ENCODE measurements at regions not wholly inside any gene's neighbourhood (a gene's known extent, or its start where the extent isn't known, plus 50 kb on each side); places are given as distances from the start of the nearest gene placed in this dataset.

DNA sequence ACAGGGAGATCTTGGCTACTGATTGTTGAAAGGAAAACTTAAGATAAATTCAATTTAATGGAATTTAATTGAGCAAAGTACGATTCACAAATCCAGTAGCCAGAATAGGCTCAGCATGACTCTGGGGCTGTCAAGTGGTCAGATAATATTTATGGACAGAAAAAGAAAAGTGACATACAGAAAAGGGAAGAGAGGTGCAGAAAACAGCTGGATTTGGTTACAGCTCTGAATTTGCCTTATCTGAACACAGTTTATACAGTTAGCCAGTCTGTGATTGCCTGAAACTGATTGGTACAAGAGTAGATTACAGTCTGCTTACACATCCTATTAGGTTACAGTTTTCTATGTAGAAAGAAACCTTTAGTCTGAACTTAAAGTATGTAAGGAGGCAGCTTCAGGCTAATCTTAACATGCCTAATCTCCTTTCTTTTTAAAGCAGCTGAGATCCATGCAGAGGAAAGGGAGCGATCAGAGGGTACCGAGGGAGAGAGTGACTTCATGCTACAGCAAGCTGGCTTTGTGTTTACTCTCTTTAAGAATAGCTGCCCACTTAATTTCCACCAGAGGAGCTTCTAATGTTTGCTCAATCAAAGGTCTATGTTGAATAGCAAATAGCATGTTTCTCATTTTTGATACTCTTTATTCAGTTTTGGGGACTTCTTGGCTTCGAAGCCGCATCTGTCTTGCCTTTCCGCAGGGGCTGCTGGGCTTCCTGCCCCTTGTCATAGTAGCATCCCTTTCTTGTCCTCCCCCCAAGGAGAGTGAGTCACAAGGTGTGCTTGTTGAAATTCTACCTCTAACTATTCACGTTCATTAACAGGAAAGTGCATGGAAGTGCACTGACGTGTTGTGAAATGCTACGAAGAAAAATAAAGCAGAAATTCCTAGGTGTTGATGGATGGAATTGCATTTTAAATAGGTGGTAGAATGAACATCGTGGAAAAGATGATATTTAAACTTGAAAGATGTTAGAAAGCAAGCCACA, 761.2 kb downstream of the TAF11L14 start:
- Histone ChIP-seq H3K23me2 (ENCODE audit: low read depth, low read length) (peaks cover 2% of the 10 kb centered on the region; the same call in 1 of the 2 replicates), H3K79me2 (ENCODE audit: control insufficient read depth in 1 of 2, insufficient read depth in 2 of 2, low read length in 2 of 2) (no peaks in the 10 kb centered on the region), H3K4ac (replicated peaks; ENCODE audit: insufficient read length, low read depth, low read length) (no peak overlapping the region), H3K36me3 (ENCODE audit: control insufficient read depth in 2 of 4, insufficient read depth in 4 of 4, low read length in 3 of 4) (no peaks in the 10 kb centered on the region), H3K14ac (ENCODE audit: insufficient read length) (no peak overlapping the region), H3K9me3 (ENCODE audit: insufficient read depth in 2 of 2, low read depth in 1 of 2, low read length in 1 of 2) (peaks cover 0 to 2% of the 10 kb centered on the region in 2 experiments; a peak in 1 of 4 replicates), H4K91ac (replicated peaks; ENCODE audit: insufficient read length, low read length) (no peak overlapping the region), H2AFZ (ENCODE audit: low read length) (0 out of 2 replicates have a peak overlapping the region, but pooled peaks have one; percentile 7), H2BK20ac (ENCODE audit: low read length) (no peak overlapping the region), H3K9ac (replicated peaks in 1 of 4; ENCODE audit: extremely low read depth in 1 of 4, low read depth in 3 of 4, low read length in 3 of 4) (no peak overlapping the region), H3K18ac (ENCODE audit: extremely low read depth, low read length) (no peak overlapping the region), H3K23ac (ENCODE audit: insufficient read length) (no peak overlapping the region), H3K27me3 (replicated peaks in 1 of 4; ENCODE audit: control insufficient read depth in 3 of 4, extremely low read depth in 1 of 4, insufficient read depth in 3 of 4, low read length in 3 of 4) (no peaks in the 10 kb centered on the region), H3K4me1 (replicated peaks in 1 of 4; ENCODE audit: control insufficient read depth in 3 of 4, insufficient read depth in 4 of 4, low read length in 3 of 4) (peaks cover 0 to 6% (median 5%) of the 10 kb centered on the region in 4 experiments; a peak in 4 of 7 replicates), H2BK5ac (ENCODE audit: low read depth, low read length) (no peak overlapping the region; the same call in 1 of the 2 replicates), H3K4me3 (ENCODE audit: extremely low read depth in 1 of 4, insufficient read depth in 2 of 4, low read depth in 3 of 4, low read length in 4 of 4) (no peak overlapping the region), H4K8ac (ENCODE audit: extremely low read depth, insufficient read depth, low read length) (no peak overlapping the region), H2AK5ac (ENCODE audit: low read depth, low read length) (no peak overlapping the region), H3K56ac (replicated peaks; ENCODE audit: insufficient read length, low read depth, low read length) (no peak overlapping the region), H3K79me1 (ENCODE audit: low read depth, low read length) (no peaks in the 10 kb centered on the region), H3K27ac (ENCODE audit: low read depth, low read length) (no peak overlapping the region), H2BK12ac (ENCODE audit: low read depth, low read length) (no peak overlapping the region), H2BK15ac (ENCODE audit: low read length) (no peak overlapping the region), H2BK120ac (replicated peaks; ENCODE audit: low read depth, low read length) (no peak overlapping the region), H4K5ac (ENCODE audit: insufficient read length, low read depth, low read length) (no peak overlapping the region), H4K20me1 (replicated peaks in 1 of 2; ENCODE audit: control insufficient read depth in 1 of 2, insufficient read depth in 2 of 2, low read length in 2 of 2) (no peaks in the 10 kb centered on the region), H3K4me2 (ENCODE audit: insufficient read depth in 1 of 2, low read depth in 2 of 2, low read length in 2 of 2) (no peak overlapping the region)
- ChIA-PET CTCF (ENCODE audit: partially characterized antibody) (interaction anchor here (0.8 to 2.8 kb wide), 4 partner anchors 31 to 591 kb away, joined by 3 to 14 read pairs (median 3); no protein-coding TSS in a partner anchor), POLR2A (ENCODE audit: partially characterized antibody) (interaction anchor here (0.6 kb wide), 1 partner anchor 201 kb away, joined by 3 read pairs; no protein-coding TSS in a partner anchor)
- DNase-seq (ENCODE audit: low read depth in 1 of 2, low spot score in 2 of 2) (no peak), FAIRE-seq (no peak)
- no peak for TF ChIP-seq CHD2 (IDR thresholded peaks at IDR 0.05; ENCODE audit: low read length)
- no peak for TF ChIP-seq HDAC6 (IDR thresholded peaks at IDR 0.05; ENCODE audit: low read depth, low read length)
- no peak for TF ChIP-seq NANOG (IDR thresholded peaks at IDR 0.05; ENCODE audit: insufficient read depth, low read depth, low read length, poor library complexity, severe bottlenecking)
- no peak for TF ChIP-seq EGR1 (IDR thresholded peaks at IDR 0.05; ENCODE audit: borderline replicate concordance, low read depth, low read length)
- no peak for TF ChIP-seq FOSL1 (IDR thresholded peaks at IDR 0.05; ENCODE audit: insufficient read depth, low read depth, low read length)
- no peak for TF ChIP-seq RAD21 (IDR thresholded peaks at IDR 0.05 in 1 of 2, conservative IDR thresholded peaks at IDR 0.05 in 1 of 2; ENCODE audit: low read depth in 2 of 2, low read length in 2 of 2)
- no peak for TF ChIP-seq CREB1 (IDR thresholded peaks at IDR 0.05)
- TF ChIP-seq GABPA (IDR thresholded peaks at IDR 0.05; ENCODE audit: borderline replicate concordance, insufficient read depth, low read length) = no peak
- WGBS, 2 experiments (ENCODE audit: extremely low coverage in 1 of 2, insufficient coverage in 1 of 2, insufficient read length in 1 of 2, insufficient replicate concordance in 2 of 2, low coverage in 1 of 2, low lambda C conversion rate in 2 of 2, missing lambda C conversion rate in 1 of 2) = 90% methylated on average over 10 of the region's 10 CpGs; no CpG with 5 or more reads in 1 of the 2 experiments

Measured in H1 (cell line).